Nephron progenitor cell (in vitro differentiated cells): ENCODE measurements at regions not wholly inside any gene's neighbourhood (a gene's known extent, or its start where the extent isn't known, plus 50 kb on each side); places are given as distances from the start of the nearest gene placed in this dataset.

ENCODE experiments used
- DNase-seq: peaks from one replicate; pipeline ENCODE4 v3.0.0; 2021
- H3K27ac Mint-ChIP-seq: 2 replicates; pipeline ENCODE4 v1.8.0; 2021; ENCODE audit warnings: mild to moderate bottlenecking, moderate library complexity, mixed read lengths
- H3K27me3 Mint-ChIP-seq: 2 replicates; pipeline ENCODE4 v1.8.0; 2021; ENCODE audit warnings: mild to moderate bottlenecking, low read depth, mixed read lengths; ENCODE audit not compliant: poor library complexity
- H3K36me3 Mint-ChIP-seq: 2 replicates; pipeline ENCODE4 v1.8.0; 2021; ENCODE audit warnings: low read depth, mixed read lengths
- H3K4me1 Mint-ChIP-seq: 2 replicates; pipeline ENCODE4 v1.8.0; 2021; ENCODE audit warnings: mixed read lengths
- H3K4me3 Mint-ChIP-seq: 2 replicates; pipeline ENCODE4 v1.8.0; 2021; ENCODE audit warnings: mild to moderate bottlenecking, moderate library complexity, mixed read lengths
- H3K9me3 Mint-ChIP-seq: 2 replicates; pipeline ENCODE4 v1.8.0; 2021; ENCODE audit warnings: mild to moderate bottlenecking, moderate library complexity, mixed read lengths
- CTCF ChIP-seq: fragments of 200-600 bp; sonication (generic); IDR thresholded peaks from 2 replicates; pipeline ENCODE4 v1.5.0; 2021; ENCODE audit warnings: antibody characterized with exemption

DNA sequence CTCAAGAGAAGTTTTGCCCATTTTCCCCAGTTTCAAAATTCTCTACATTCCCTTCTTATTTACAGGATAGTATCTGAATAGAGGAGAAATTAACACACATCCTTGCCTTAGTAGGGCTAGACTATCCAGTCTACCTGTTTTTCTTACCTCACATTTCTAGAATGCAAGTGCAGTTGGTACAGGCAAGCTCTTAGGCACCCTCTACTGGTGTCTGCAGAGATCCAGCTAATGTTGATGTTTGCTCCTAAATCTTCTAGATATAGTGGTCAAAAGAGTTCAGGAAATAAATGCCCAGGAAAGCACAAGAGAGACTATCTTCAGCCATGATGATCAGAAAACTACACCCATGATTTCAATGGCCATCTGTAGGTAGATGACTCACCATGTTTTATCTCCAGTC, 205.3 kb downstream of the HTR7 start:
- Mint-ChIP-seq H3K4me1 (no peaks in the 10 kb centered on the region), H3K27me3 (no peaks in the 10 kb centered on the region), H3K4me3 (no peak overlapping the region), H3K36me3 (no peaks in the 10 kb centered on the region), H3K27ac (no peak overlapping the region), H3K9me3 (peaks cover 11% of the 10 kb centered on the region)
- no peak for TF ChIP-seq CTCF
- no peak for DNase-seq

DNA sequence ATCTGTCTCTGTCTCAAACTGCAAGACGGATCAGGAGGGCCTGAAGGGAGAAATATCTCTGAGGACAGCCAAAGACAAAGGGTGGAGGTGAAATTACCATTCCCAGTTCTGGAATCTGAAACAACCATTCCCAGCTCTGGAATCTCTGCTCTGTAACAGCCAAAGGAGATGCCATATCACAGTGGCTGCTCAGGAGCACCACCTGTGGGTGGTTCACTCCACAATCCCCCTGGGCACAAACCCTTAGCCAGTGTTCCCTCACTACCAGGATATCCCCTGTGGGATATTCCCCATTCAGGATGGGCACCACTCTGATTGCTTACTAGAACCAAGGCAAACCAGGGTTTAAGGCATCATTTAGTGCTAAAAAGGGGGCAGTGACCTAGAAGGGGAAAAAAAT, 199.0 kb downstream of the HTR7 start:
- H3K4me1 Mint-ChIP-seq: no peaks in the 10 kb centered on the region
- no peaks in the 10 kb centered on the region for H3K27me3 Mint-ChIP-seq
- no peak overlapping the region for H3K27ac Mint-ChIP-seq
- peaks cover 19% of the 10 kb centered on the region for H3K9me3 Mint-ChIP-seq
- TF ChIP-seq CTCF: no peak
- no peak for DNase-seq
- H3K36me3 Mint-ChIP-seq: no peaks in the 10 kb centered on the region
- no peak overlapping the region for H3K4me3 Mint-ChIP-seq

DNA sequence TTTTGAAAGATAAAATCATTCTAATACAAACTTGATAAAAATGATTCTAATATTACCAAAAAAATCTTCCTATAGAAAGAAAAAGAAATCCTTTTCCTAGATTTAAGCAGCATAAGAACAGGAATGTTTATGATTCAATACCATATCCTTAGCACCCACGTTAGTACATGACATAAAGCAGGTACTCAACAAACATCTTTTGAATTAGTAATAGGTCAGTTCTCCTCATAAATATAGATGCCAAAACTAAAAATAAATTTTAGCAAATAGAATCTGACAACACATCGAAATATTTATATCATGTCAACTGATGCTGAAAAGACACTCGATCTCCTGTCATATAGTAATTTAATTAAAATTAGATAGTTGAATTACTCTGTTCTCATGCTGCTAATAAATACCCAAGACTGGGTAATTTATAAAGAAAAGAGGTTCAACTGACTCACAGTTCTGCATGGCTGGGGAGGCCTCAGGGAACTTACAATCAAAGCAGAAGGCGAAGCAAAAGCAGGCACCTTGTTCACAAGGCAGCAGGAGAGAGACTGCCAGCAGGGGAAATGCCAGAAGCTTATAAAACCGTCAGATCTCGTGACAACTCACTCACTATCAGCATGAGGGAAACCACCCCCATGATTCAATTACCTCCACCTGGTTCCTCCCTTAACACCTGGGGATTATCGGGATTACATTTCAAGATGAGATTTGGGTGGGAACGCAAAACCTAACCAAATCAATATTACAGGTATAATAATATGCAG, 191.8 kb downstream of the HTR7 start:
- no peak overlapping the region for H3K4me3 Mint-ChIP-seq
- H3K4me1 Mint-ChIP-seq: peaks cover 4% of the 10 kb centered on the region
- no peaks in the 10 kb centered on the region for H3K27me3 Mint-ChIP-seq
- no peak for TF ChIP-seq CTCF
- no peaks in the 10 kb centered on the region for H3K36me3 Mint-ChIP-seq
- H3K27ac Mint-ChIP-seq: no peak overlapping the region
- peaks cover 9% of the 10 kb centered on the region for H3K9me3 Mint-ChIP-seq
- DNase-seq: no peak

- no peak for DNase-seq
- H3K27me3 Mint-ChIP-seq: no peaks in the 10 kb centered on the region
- H3K27ac Mint-ChIP-seq: no peak overlapping the region
- no peaks in the 10 kb centered on the region for H3K4me1 Mint-ChIP-seq
- no peaks in the 10 kb centered on the region for H3K9me3 Mint-ChIP-seq
- H3K36me3 Mint-ChIP-seq: no peaks in the 10 kb centered on the region
- no peak overlapping the region for H3K4me3 Mint-ChIP-seq
- TF ChIP-seq CTCF: no peak
These were observed 183.4 kb downstream of the HTR7 start for GRCh38 chr10:90674461-90674860.

DNA sequence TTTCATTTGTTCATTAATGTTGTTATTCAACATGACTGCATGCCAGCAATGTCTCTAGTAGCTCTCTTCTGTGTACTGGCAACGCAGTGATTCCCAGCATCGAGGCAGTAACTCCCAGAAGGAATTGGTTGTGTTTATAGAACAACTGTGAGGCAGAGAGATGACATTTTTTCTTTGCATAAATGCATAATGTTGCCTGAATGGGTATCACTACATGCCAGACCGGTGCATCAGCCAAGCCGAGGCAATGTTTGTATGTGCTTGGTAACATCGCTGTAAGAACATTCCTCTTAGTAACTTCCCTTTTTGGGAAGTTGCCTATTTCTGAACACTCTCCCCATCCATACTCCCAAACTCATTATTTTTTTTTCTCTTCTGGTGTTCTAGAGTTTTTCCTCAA, 182.9 kb downstream of the HTR7 start:
- TF ChIP-seq CTCF: no peak
- no peaks in the 10 kb centered on the region for H3K4me1 Mint-ChIP-seq
- no peak for DNase-seq
- no peaks in the 10 kb centered on the region for H3K27me3 Mint-ChIP-seq
- H3K4me3 Mint-ChIP-seq: no peak overlapping the region
- no peaks in the 10 kb centered on the region for H3K36me3 Mint-ChIP-seq
- no peak overlapping the region for H3K27ac Mint-ChIP-seq
- H3K9me3 Mint-ChIP-seq: no peaks in the 10 kb centered on the region

DNA sequence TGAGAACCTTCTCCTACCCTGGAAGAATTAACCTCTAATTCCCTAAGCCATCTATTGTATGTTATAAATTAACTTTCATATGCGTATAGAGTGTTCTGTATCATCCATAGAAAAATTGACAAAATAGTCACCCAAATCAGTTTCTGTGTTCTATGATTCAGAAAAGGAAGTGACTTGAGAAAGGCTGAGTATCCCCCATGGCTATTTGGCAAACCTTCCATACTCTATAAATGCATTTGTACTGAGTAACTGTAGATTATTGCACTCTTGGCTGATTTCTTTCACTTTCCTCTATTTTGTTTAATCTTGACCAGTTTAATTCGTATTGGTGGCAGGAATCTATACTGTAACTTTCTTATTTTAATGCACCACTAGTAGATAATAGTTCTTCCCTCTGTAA, 182.2 kb downstream of the HTR7 start:
- no peak for TF ChIP-seq CTCF
- no peaks in the 10 kb centered on the region for H3K27me3 Mint-ChIP-seq
- no peak overlapping the region for H3K27ac Mint-ChIP-seq
- no peaks in the 10 kb centered on the region for H3K4me1 Mint-ChIP-seq
- H3K36me3 Mint-ChIP-seq: no peaks in the 10 kb centered on the region
- no peak overlapping the region for H3K4me3 Mint-ChIP-seq
- no peaks in the 10 kb centered on the region for H3K9me3 Mint-ChIP-seq
- DNase-seq: no peak
